ENCODE measurements at regions not wholly inside any gene's neighbourhood (a gene's known extent, or its start where the extent isn't known, plus 50 kb on each side); places are given as distances from the start of the nearest gene placed in this dataset.

GRCh38 chr4:19372390-19372789, 879.3 kb upstream of the SLIT2 start:
- no peak for DNase-seq (ENCODE audit: low read depth in 3 of 3, low spot score in 1 of 3)

GRCh38 chr4:19368800-19369199, 882.9 kb upstream of the SLIT2 start:
- DNase-seq (ENCODE audit: low read depth in 3 of 3, low spot score in 1 of 3), result no peak

- DNase-seq (ENCODE audit: low read depth in 3 of 3, low spot score in 1 of 3), result no peak
These were observed 884.8 kb upstream of the SLIT2 start for GRCh38 chr4:19366916-19367315.

- DNase-seq (ENCODE audit: low read depth in 3 of 3, low spot score in 1 of 3), result no peak
These were observed 893.7 kb upstream of the SLIT2 start for GRCh38 chr4:19358015-19358414.

- no peak for DNase-seq (ENCODE audit: low read depth in 3 of 3, low spot score in 1 of 3)
These were observed 902.3 kb upstream of the SLIT2 start for GRCh38 chr4:19349416-19349815.

- DNase-seq (ENCODE audit: low read depth in 3 of 3, low spot score in 1 of 3), result no peak
These were observed 903.0 kb upstream of the SLIT2 start for GRCh38 chr4:19348746-19349145.

GRCh38 chr4:19346636-19347035, 905.1 kb upstream of the SLIT2 start:
- no peak for DNase-seq (ENCODE audit: low read depth in 3 of 3, low spot score in 1 of 3)

- DNase-seq (ENCODE audit: low read depth in 3 of 3, low spot score in 1 of 3), result no peak
These were observed 922.1 kb upstream of the SLIT2 start for GRCh38 chr4:19329631-19330030.

- no peak for DNase-seq (ENCODE audit: low read depth in 3 of 3, low spot score in 1 of 3)
These were observed 922.6 kb upstream of the SLIT2 start for GRCh38 chr4:19329077-19329476.

GRCh38 chr4:19327364-19327763, 924.3 kb upstream of the SLIT2 start:
- no peak for DNase-seq (ENCODE audit: low read depth in 3 of 3, low spot score in 1 of 3)

GRCh38 chr4:19324184-19324583, 927.5 kb upstream of the SLIT2 start:
- DNase-seq (ENCODE audit: low read depth in 3 of 3, low spot score in 1 of 3), result no peak

- DNase-seq (ENCODE audit: low read depth in 3 of 3, low spot score in 1 of 3), result no peak
These were observed 932.1 kb upstream of the SLIT2 start for GRCh38 chr4:19319607-19320006.

GRCh38 chr4:19317377-19317776, 934.3 kb upstream of the SLIT2 start:
- no peak for DNase-seq (ENCODE audit: low read depth in 3 of 3, low spot score in 1 of 3)

- DNase-seq (ENCODE audit: low read depth in 3 of 3, low spot score in 1 of 3), result no peak
These were observed 937.6 kb upstream of the SLIT2 start for GRCh38 chr4:19314116-19314515.

- no peak for DNase-seq (ENCODE audit: low read depth in 3 of 3, low spot score in 1 of 3)
These were observed 942.3 kb upstream of the SLIT2 start for GRCh38 chr4:19309378-19309777.

GRCh38 chr4:19304028-19304427, 947.7 kb upstream of the SLIT2 start:
- DNase-seq (ENCODE audit: low read depth in 3 of 3, low spot score in 1 of 3), result no peak

GRCh38 chr4:19301527-19301926, 950.2 kb upstream of the SLIT2 start:
- DNase-seq (ENCODE audit: low read depth in 3 of 3, low spot score in 1 of 3), result no peak

- no peak for DNase-seq (ENCODE audit: low read depth in 3 of 3, low spot score in 1 of 3)
These were observed 951.5 kb upstream of the SLIT2 start for GRCh38 chr4:19300213-19300612.

GRCh38 chr4:19298998-19299397, 952.7 kb upstream of the SLIT2 start:
- no peak for DNase-seq (ENCODE audit: low read depth in 3 of 3, low spot score in 1 of 3)

GRCh38 chr4:19293781-19294180, 957.9 kb upstream of the SLIT2 start:
- DNase-seq (ENCODE audit: low read depth in 3 of 3, low spot score in 1 of 3), result no peak

GRCh38 chr4:19293080-19293479, 958.6 kb upstream of the SLIT2 start:
- DNase-seq (ENCODE audit: low read depth in 3 of 3, low spot score in 1 of 3), result no peak

GRCh38 chr4:19286924-19287323, 964.8 kb upstream of the SLIT2 start:
- DNase-seq (ENCODE audit: low read depth in 3 of 3, low spot score in 1 of 3), result no peak

- no peak for DNase-seq (ENCODE audit: low read depth in 3 of 3, low spot score in 1 of 3)
These were observed 966.6 kb upstream of the SLIT2 start for GRCh38 chr4:19285146-19285545.

- no peak for DNase-seq (ENCODE audit: low read depth in 3 of 3, low spot score in 1 of 3)
These were observed 973.0 kb upstream of the SLIT2 start for GRCh38 chr4:19278665-19279064.
